ENCODE measurements at regions not wholly inside any gene's neighbourhood (a gene's known extent, or its start where the extent isn't known, plus 50 kb on each side); places are given as distances from the start of the nearest gene placed in this dataset.
A peak's percentile ranks its signal among the peaks of the same experiment; 100 is the strongest.
"Not testable (repeated sequence)": the region's sequence is repeated elsewhere in the genome, so short reads cannot be mapped to it uniquely, and the experiment has no call there.

- DNase-seq (ENCODE audit: low spot score), result no peak
Observed at GRCh38 chr20:19874040-19874727, 116.1 kb downstream of the RIN2 start.

DNA sequence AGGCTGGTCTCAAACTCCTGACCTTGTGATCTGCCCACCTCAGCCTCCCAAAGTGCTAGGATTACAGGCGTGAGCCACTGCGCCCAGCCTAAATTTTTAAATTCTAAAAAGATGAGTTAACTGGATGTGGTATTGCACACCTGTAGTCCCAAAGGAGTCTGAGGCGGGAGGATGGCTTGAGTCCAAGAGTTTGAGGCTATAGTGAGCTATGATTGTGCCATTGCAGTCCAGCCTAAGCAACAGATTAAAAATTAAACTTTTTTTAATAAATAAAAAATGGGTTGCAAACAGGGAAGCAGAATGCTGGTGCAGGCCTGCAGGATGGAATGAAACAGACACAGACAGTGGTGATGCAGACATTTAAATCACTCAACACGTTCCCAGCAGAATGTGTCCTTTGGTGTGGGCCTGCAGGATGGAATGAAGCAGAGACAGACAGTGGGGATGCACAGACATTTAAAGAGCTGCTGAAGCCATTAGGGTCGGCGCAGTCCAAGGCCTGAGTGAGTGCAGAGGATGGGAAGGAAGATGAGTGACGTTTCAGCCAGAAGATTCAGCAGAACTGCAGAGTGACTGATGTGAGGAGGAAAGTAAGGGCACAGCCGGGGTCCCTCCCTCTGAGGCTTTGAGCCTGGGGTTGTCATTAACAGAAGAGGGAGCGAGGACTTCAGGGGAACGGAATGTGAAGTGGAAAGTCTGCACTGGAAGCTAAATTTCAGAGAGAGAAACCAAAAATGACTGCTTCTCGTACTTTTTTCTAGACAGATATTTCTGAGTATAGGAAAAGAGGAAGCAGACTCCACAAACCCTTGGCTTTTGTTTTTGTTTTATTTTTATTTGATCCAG is 117.5 kb downstream of the RIN2 start:
- DNase-seq (ENCODE audit: low spot score), result peak; percentile 16

- no peak for DNase-seq (ENCODE audit: low spot score)
Observed at GRCh38 chr20:19876828-19877460, 118.9 kb downstream of the RIN2 start.

GRCh38 chr20:19879874-19880255 is 121.8 kb downstream of the RIN2 start:
- not testable (repeated sequence) for DNase-seq (ENCODE audit: low spot score)

- DNase-seq (ENCODE audit: low spot score), result no peak
Observed at GRCh38 chr20:19880256-19881079, 122.4 kb downstream of the RIN2 start.

DNA sequence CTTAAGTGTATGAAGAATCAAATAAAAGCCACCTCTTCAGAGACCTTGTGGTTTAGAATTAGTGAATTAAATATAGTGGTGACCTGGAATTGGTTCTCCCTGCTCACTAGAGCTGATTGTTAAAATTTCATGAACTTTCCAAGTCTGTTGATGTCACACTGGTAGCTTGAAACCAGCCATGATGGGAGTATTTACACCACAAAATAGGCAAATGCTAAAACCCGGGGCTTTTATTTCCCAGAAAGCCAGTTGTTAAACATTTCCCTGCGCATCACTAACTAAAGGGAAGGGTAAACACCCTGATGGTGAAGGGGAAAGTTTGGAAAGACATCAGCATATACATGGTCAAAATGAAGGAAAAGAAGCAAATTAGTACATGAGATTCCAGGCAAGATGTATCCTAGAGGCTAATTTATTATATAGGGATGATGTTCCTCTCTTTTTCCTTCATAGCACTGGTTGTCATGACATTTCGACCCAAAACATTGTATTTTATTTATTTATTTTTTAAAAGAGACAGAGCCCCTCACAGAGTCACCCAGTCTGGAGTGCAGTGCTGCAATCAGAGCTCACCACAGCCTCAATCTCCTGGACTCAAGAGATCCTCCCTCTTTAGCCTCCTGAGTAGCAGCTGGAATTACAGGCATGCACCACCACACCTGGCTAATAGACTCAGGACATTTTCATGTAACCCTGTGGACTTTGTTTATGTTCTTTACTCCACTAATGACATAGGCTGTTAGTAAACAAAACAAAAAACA is 123.2 kb downstream of the RIN2 start:
- no peak for DNase-seq (ENCODE audit: low spot score)

- no peak for DNase-seq (ENCODE audit: low spot score)
Observed at GRCh38 chr20:19881990-19882389, 123.9 kb downstream of the RIN2 start.

DNA sequence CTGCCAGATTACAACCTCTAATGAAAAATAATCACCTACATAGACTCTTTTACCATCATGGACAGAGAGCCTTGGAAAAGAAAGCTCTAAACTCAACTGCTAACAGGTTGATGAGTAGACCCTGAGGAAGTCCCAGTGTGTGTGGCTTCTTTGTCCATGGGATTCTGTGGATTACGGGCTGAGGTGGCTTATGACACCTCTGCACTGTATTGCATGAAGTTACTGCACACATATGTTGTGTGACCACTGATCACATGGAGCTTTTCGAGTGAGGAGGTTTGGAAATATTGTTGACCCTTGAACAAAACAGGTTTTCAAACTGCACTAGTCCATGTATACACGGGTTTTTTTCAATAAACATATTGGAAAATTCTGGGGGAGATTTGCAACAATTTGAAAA is 124.4 kb downstream of the RIN2 start:
- no peak for DNase-seq (ENCODE audit: low spot score)

GRCh38 chr20:19883501-19883900 is 125.4 kb downstream of the RIN2 start:
- DNase-seq (ENCODE audit: low spot score), result no peak

GRCh38 chr20:19885594-19885938 is 127.5 kb downstream of the RIN2 start:
- no peak for DNase-seq (ENCODE audit: low spot score)

- DNase-seq (ENCODE audit: low spot score), result peak; percentile 71
Observed at GRCh38 chr20:19885939-19886660, 128.0 kb downstream of the RIN2 start.

GRCh38 chr20:19886661-19887288 is 128.7 kb downstream of the RIN2 start:
- peak; percentile 58 for DNase-seq (ENCODE audit: low spot score)

- DNase-seq (ENCODE audit: low spot score), result no peak
Observed at GRCh38 chr20:19887556-19888268, 129.4 kb upstream of the NAA20 start.

DNA sequence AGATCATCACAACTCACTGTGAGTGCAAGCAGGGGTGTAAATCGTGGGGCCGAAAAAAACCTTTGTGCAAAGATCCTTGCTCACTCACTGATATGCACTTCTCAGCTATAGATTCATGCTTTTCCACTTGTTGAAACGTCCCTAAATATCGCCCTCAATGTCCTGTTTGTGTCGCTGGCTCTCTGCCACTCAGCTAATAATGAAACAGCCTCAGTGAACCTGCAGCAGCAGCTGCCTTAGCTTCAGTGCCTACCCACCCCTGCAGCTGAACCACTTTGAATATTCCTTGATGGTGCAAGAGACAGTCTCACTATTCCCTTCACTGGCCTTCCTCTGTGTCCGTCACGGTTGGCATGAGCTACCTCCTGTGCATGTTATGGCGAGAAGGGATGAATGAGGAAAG is 128.9 kb upstream of the NAA20 start:
- peak; percentile 72 for DNase-seq (ENCODE audit: low spot score)

DNA sequence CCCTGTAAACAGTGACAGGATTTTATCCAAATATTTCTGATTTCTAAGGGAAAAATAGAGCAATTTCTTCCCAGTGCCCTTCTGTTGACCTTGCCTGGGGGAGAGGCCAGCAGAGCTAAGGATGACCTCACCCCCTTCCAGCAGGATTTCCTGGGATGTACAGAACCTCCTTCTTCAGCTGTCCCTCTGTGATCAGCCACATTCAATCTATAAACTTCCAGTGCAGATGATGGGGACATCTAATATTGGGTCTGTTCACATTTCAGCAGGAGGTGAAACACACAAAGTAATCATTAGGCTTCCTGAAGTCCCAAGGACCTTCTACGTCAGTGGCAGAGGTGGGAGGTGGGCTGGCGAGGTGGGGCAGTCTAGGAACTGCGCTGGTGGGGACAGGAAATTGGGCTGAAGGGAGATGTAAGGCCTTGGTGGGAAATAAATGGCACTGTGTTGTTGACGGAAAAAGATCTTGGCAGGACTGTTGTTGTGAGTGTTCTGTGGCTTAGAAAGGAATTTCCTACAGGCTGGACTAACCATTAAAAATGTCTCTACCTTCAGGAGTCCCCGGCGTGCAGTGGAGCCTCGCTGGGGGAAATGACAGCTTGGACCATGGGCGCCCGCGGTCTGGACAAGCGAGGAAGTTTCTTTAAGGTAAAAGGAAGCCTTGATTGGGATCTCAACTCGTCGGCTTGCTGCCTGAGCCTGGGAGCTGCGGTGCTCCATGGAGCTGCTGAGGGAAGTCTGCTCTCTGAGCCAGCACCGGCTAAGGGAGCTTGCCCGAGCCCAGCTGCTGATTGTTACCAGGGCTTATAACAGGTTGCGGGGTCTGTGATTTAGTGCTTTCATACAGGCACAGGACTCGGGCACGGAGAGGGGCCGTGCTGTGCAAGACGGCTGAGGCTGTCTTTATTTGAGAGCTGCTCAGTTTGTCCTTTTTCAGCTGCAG is 127.9 kb upstream of the NAA20 start:
- DNase-seq (ENCODE audit: low spot score), result peak; percentile 64

DNA sequence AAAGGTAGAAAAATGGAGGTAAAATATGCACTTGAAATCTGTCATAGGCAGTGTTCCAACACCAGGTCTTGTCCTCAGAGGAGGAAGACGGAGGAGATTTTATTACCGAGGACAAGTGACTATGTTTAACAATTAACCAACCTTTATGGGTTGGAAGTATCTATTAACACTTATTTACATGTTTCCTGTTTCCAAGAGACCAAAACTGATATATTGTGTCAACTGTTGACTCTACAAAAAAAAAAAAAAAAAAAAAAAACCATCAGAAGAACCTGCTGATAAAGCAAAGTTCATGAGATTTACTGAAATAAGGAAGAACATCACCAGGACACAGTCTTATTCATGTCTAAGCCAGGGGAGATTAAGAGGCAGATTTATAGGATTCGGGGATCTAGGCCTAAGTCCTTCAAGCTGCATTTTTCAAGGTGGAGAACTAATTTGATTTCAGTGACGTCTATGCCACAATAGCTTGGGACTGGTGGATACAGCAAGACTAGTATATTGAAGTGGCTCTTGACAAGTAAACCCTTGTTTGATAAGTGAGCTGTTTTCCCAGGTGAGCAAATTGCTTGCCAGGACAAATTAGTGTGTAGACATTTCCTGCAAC is 126.6 kb upstream of the NAA20 start:
- DNase-seq (ENCODE audit: low spot score), result no peak

- DNase-seq (ENCODE audit: low spot score), result no peak
Observed at GRCh38 chr20:19893356-19893755, 123.8 kb upstream of the NAA20 start.

GRCh38 chr20:19895761-19896160 is 121.4 kb upstream of the NAA20 start:
- DNase-seq (ENCODE audit: low spot score), result no peak
